AG09309 (cell line): ENCODE measurements at regions not wholly inside any gene's neighbourhood (a gene's known extent, or its start where the extent isn't known, plus 50 kb on each side); places are given as distances from the start of the nearest gene placed in this dataset.

Experiments used
- DNase-seq: peaks from one replicate; pipeline ENCODE4 v3.0.0-alpha.2; 2010; ENCODE audit warnings: low read depth
- H3K4me3 ChIP-seq: 2 replicates; pipeline ENCODE4 v1.5.1; 2011; ENCODE audit warnings: mild to moderate bottlenecking, low read depth, low read length, moderate library complexity; ENCODE audit not compliant: control insufficient read depth
- TF ChIP-seq, protein P1 (sequence below): IDR thresholded peaks from 2 replicates; pipeline ENCODE4 v1.5.1; 2011; ENCODE audit warnings: mild to moderate bottlenecking, low read depth, low read length, inconsistent platforms; ENCODE audit not compliant: insufficient read depth, control insufficient read depth; ENCODE audit errors: missing control alignments

DNA sequence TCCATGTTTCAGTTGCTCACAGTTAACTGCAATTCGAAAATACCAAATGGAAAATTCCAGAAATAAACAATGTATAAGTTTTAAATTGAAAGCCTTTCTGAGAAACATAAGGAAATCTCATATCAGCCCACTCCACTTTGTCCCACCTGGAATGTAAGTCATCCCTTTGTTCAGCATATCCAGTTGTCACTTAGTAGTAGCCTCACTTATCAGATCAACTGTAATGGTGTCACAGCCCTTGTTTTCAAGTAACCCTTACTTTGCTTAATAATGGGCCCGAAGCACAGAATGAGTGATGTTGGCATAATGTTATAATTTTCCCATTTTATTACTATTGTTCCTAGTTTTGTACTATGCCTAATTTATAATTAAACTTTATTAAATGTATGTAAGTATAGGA, 646.8 kb downstream of the C12orf50 start:
- TF ChIP-seq, protein P1, sequence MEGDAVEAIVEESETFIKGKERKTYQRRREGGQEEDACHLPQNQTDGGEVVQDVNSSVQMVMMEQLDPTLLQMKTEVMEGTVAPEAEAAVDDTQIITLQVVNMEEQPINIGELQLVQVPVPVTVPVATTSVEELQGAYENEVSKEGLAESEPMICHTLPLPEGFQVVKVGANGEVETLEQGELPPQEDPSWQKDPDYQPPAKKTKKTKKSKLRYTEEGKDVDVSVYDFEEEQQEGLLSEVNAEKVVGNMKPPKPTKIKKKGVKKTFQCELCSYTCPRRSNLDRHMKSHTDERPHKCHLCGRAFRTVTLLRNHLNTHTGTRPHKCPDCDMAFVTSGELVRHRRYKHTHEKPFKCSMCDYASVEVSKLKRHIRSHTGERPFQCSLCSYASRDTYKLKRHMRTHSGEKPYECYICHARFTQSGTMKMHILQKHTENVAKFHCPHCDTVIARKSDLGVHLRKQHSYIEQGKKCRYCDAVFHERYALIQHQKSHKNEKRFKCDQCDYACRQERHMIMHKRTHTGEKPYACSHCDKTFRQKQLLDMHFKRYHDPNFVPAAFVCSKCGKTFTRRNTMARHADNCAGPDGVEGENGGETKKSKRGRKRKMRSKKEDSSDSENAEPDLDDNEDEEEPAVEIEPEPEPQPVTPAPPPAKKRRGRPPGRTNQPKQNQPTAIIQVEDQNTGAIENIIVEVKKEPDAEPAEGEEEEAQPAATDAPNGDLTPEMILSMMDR = no peak
- no peak for DNase-seq
- H3K4me3 ChIP-seq = no peak overlapping the region

DNA sequence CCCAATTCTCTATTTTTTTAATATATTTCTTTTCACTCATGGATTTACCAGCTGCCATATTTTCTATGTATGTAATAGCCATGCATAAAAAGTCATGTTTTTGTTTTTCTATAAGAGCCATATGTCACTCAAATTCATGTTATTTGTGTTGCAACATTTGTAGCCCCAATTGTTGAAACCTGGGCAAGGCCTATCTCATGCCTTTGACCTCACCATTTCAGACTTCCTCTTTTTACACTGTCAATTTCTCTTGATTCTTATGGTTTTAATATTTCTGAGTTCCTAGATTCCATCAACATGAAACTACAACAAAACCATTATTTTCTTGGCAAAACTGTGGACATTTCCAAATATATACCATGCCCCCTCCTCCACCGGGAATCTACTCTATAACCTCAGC, 647.5 kb downstream of the C12orf50 start:
- no peak overlapping the region for H3K4me3 ChIP-seq
- TF ChIP-seq, protein P1 = no peak
- DNase-seq = no peak

DNA sequence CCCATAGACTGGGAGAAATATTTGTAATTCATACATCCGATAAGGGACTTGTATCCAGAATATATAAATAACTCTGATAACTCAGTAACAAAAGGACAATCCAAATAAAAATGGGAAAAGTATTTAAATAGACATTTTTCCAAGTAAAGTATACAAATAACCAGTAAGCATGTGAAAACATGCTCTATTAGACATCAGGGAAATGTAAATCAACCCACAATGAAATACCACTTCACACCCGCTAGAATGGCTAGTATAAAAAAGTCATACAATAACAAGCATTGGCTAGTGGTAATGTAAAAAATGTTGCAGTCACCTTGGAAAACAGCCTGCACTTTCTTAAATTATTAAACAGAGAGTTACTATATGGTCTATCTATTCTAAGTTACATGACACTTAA, 650.7 kb downstream of the C12orf50 start:
- no peak overlapping the region for H3K4me3 ChIP-seq
- TF ChIP-seq, protein P1 = no peak
- no peak for DNase-seq

DNA sequence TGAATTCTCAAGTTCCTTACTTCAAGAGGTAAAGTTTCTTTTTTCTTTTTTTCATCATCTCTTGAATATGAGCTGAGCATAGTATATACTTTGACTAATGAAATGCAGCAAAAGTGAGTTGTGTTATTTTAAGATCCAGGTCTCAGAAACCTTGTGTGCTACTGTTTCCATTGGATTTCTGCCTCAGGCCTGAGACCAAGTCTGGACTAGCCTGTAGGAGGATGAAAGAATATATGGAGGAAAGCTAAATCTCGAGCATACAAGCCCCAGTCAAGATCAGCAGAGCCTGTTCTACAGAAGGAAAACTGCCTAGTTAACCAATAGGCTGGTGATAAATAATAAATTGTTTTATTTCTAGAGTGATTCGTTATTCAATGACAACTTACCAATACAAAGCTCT, 652.5 kb downstream of the C12orf50 start:
- TF ChIP-seq, protein P1 = no peak
- H3K4me3 ChIP-seq = no peak overlapping the region
- no peak for DNase-seq

DNA sequence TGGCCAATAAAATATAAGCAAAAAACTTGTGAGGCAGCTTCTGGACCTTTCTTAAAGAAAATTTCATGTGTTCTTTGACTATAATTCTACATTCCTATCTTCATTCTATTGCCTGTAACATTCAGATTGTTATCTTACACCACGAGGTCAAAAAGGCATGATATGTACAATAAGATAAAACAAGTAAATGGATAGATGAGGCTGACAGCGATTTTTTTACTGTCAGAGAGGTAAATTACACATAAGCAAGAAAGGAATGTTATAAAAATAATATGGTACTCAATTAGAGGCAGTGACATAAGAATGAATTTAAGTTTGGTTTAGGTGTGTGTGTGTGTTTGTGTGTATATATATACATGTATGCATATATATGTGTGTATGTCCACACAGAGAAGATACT, 660.0 kb downstream of the C12orf50 start:
- no peak overlapping the region for H3K4me3 ChIP-seq
- TF ChIP-seq, protein P1 = no peak
- no peak for DNase-seq

DNA sequence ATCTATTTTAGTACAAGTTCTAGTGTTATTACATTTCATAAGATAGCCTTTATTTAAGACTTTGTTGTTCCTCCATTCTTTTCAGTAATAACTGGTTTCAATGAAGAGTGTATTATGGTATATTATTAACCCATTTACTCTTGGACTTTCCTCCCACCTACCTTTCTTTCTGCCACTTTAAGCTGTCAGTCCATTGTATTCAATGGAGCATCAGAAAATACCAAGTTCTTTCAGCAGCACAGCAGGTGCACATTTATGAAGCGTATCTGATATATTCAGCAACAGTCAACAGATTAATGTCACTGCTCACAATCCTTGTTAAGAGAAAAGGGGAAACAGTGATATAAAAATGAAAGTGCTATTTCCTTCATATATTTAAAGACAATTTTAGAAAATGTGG, 660.9 kb downstream of the C12orf50 start:
- no peak overlapping the region for H3K4me3 ChIP-seq
- TF ChIP-seq, protein P1 = no peak
- no peak for DNase-seq

DNA sequence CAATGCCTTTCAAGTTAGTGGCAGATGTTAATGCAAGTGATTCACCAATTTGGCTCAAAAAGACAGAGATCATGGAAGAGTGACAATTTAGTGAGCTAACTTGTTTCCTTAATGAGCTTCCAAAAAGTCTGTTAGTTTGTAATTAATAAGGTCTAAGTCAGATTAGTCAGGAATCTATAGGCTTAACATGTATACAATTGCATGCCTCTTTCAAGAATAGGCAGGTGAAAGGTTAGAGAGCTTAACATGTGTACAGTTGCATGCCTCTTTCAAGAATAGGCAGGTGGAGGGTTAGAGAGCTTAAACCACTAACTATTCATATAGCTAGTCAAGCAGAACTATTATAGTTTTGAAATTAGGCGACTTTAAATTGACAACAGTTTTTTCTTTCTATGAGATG, 663.8 kb downstream of the C12orf50 start:
- no peak for DNase-seq
- H3K4me3 ChIP-seq = no peak overlapping the region
- TF ChIP-seq, protein P1 = no peak
